ENCODE measurements at regions not wholly inside any gene's neighbourhood (a gene's known extent, or its start where the extent isn't known, plus 50 kb on each side); places are given as distances from the start of the nearest gene placed in this dataset.

- DNase-seq = no peak
Measured at GRCh38 chr2:180349809-180350208, 342.7 kb upstream of the CWC22 start.

GRCh38 chr2:180343528-180344345, 336.6 kb upstream of the CWC22 start:
- DNase-seq = no peak

- no peak for DNase-seq
Measured at GRCh38 chr2:180337136-180337535, 330.0 kb upstream of the CWC22 start.

GRCh38 chr2:180336550-180336949, 329.5 kb upstream of the CWC22 start:
- DNase-seq = no peak

GRCh38 chr2:180334514-180334913, 327.4 kb upstream of the CWC22 start:
- DNase-seq = no peak

GRCh38 chr2:180328795-180329422, 321.8 kb upstream of the CWC22 start:
- no peak for DNase-seq

- no peak for DNase-seq
Measured at GRCh38 chr2:180327185-180327584, 320.1 kb upstream of the CWC22 start.

- no peak for DNase-seq
Measured at GRCh38 chr2:180325416-180326120, 318.5 kb upstream of the CWC22 start.

GRCh38 chr2:180324182-180324581, 317.1 kb upstream of the CWC22 start:
- DNase-seq = no peak

GRCh38 chr2:180322781-180323180, 315.7 kb upstream of the CWC22 start:
- peak; percentile 9 for DNase-seq

GRCh38 chr2:180319586-180320405, 312.7 kb upstream of the CWC22 start:
- no peak for DNase-seq

GRCh38 chr2:180314086-180314485, 307.0 kb upstream of the CWC22 start:
- no peak for DNase-seq

- no peak for DNase-seq
Measured at GRCh38 chr2:180312542-180312941, 305.4 kb upstream of the CWC22 start.

- DNase-seq = no peak
Measured at GRCh38 chr2:180307096-180307495, 300.0 kb upstream of the CWC22 start.

GRCh38 chr2:180306346-180306745, 299.2 kb upstream of the CWC22 start:
- no peak for DNase-seq

GRCh38 chr2:180291552-180292421, 284.7 kb upstream of the CWC22 start:
- peak; percentile 41 for DNase-seq

GRCh38 chr2:180291060-180291459, 284.0 kb upstream of the CWC22 start:
- DNase-seq = peak; percentile 76

- no peak for DNase-seq
Measured at GRCh38 chr2:180289627-180290026, 282.5 kb upstream of the CWC22 start.

- DNase-seq = no peak
Measured at GRCh38 chr2:180279581-180279980, 272.5 kb upstream of the CWC22 start.

- DNase-seq = no peak
Measured at GRCh38 chr2:180276733-180277132, 269.6 kb upstream of the CWC22 start.

- DNase-seq = no peak
Measured at GRCh38 chr2:180268006-180268405, 260.9 kb upstream of the CWC22 start.

GRCh38 chr2:180261976-180262375, 254.9 kb upstream of the CWC22 start:
- DNase-seq = no peak
